Panc1 (cell line): ENCODE measurements at regions not wholly inside any gene's neighbourhood (a gene's known extent, or its start where the extent isn't known, plus 50 kb on each side); places are given as distances from the start of the nearest gene placed in this dataset.

Source experiments
- ATAC-seq: fragments of 200-7000 bp; cut with Tn5 transposase; 2 replicates; pipeline ENCODE4 v1.9.1; 2020; ENCODE audit warnings: mild to moderate bottlenecking, moderate library complexity
- BruUV-seq: library from RNA; stranded (reverse); fragments of 400-500 nt; replicated peaks from 2 replicates; lab custom pipeline; 2021; lab: Mats Ljungman, UMichigan
- CTCF ChIA-PET: fragments of 300-600 bp; sonication (Branson Sonifier 250); formaldehyde crosslinking; loops from one replicate; lab custom pipeline; 2022; ENCODE audit warnings: antibody characterized with exemption; lab: Charles Lee
- POLR2A ChIA-PET: fragments of 300-600 bp; sonication (Branson Sonifier 250); formaldehyde crosslinking; loops from one replicate; lab custom pipeline; 2022; ENCODE audit warnings: antibody characterized with exemption; lab: Charles Lee
- DNase-seq: peaks from one replicate; pipeline ENCODE4 v3.0.0-alpha.2; 2010; ENCODE audit warnings: low read depth, low spot score
- H3K27ac ChIP-seq: 2 replicates; pipeline ENCODE4 v1.5.1; 2011; ENCODE audit warnings: mild to moderate bottlenecking, low read length, inconsistent platforms
- H3K27me3 ChIP-seq: fragments of 200-500 bp; sonication (Bioruptor generic); 2 replicates; pipeline ENCODE4 v1.6.0; 2014; ENCODE audit warnings: low read length, inconsistent platforms; ENCODE audit not compliant: control insufficient read depth, insufficient read depth
- H3K36me3 ChIP-seq: fragments of 200-500 bp; sonication (Bioruptor generic); 2 replicates; pipeline ENCODE4 v1.5.1; 2014; ENCODE audit warnings: inconsistent platforms, mild to moderate bottlenecking, low read length, moderate library complexity; ENCODE audit not compliant: control insufficient read depth, insufficient read depth
- H3K4me1 ChIP-seq: 2 replicates; pipeline ENCODE4 v1.5.1; 2011; ENCODE audit warnings: inconsistent platforms, mild to moderate bottlenecking, low read length, moderate library complexity; ENCODE audit not compliant: control insufficient read depth, insufficient read depth
- H3K4me3 ChIP-seq, 2 experiments: 2 replicates each; pipeline ENCODE4 v1.5.1; 2011 to 2012; ENCODE audit warnings: low read depth in 2 of 2, low read length in 2 of 2, mild to moderate bottlenecking in 2 of 2, inconsistent platforms in 1 of 2, moderate library complexity in 1 of 2
- H3K9me3 ChIP-seq: fragments of 200-500 bp; sonication (Bioruptor generic); 2 replicates; pipeline ENCODE4 v1.5.1; 2014; ENCODE audit warnings: low read depth, mild to moderate bottlenecking, inconsistent platforms, low read length, moderate library complexity; ENCODE audit not compliant: control insufficient read depth, insufficient read depth
- CTCF ChIP-seq: fragments of 450-650 bp; IDR thresholded peaks from 2 replicates; pipeline ENCODE4 v1.5.1; 2017; ENCODE audit warnings: mild to moderate bottlenecking
- POLR2AphosphoS5 ChIP-seq: IDR thresholded peaks from 2 replicates; pipeline ENCODE4 v1.6.1; 2012; ENCODE audit warnings: mild to moderate bottlenecking, low read depth, low read length, moderate library complexity
- REST ChIP-seq, 2 experiments: IDR thresholded peaks; 2 replicates each; pipeline ENCODE4 v1.6.1; 2011 to 2012; ENCODE audit warnings: low read depth in 2 of 2, control low read depth in 1 of 2, low read length in 1 of 2, mild to moderate bottlenecking in 1 of 2, moderate library complexity in 1 of 2; ENCODE audit not compliant: insufficient read depth in 1 of 2
- SIN3A ChIP-seq: IDR thresholded peaks from 2 replicates; pipeline ENCODE4 v1.6.1; 2012; ENCODE audit warnings: low read depth, mild to moderate bottlenecking, low read length, moderate library complexity, borderline replicate concordance; ENCODE audit not compliant: insufficient read depth
- TCF7L2 ChIP-seq: IDR thresholded peaks from 2 replicates; pipeline ENCODE4 v1.6.1; 2011; ENCODE audit warnings: mild to moderate bottlenecking, low read depth, low read length, inconsistent platforms
- in situ Hi-C: cut with HindIII; loops from 2 replicates; pipeline ENCODE4 v1.10.0; 2016; ENCODE audit warnings: low sequenced_read_pairs, low pct_unique_long_range_greater_than_20kb
- intact Hi-C: fragments of 100-400 bp; cut with micrococcal nuclease; formaldehyde crosslinking; loops from one replicate; pipeline ENCODE4 v1.10.0; 2022; ENCODE audit not compliant: unreplicated experiment

DNA sequence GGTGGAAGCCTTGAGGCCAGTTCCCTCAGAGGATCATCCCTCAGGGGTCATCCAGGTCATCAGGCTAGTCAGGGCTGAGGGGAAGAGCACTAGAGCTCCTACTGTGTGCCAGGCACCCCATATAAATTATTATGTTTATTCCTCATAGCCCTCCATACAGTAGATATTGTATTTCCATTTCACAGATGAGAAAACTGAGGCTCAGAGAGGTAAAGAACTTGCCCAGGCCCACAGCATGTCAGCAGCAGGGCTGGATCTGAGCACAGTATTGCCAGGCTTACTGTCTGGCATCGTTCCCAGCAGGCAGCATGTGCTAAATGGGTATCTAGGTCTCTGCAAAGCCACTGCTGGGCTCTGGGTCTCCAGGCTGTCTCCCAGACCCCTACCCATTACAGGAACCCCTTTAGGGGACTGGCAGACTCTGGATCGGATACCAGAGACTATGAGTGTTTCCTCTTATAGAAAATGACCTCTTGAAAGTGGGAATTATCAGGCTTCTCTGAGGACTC lies 153.3 kb downstream of the PTPRU start:
- no peak overlapping the region for H3K4me3 ChIP-seq
- POLR2A ChIA-PET: no interaction called here
- H3K9me3 ChIP-seq: no peaks in the 10 kb centered on the region
- H3K36me3 ChIP-seq: no peaks in the 10 kb centered on the region
- intact Hi-C loops (no loop called here), in situ Hi-C loops (no loop called here)
- CTCF ChIA-PET: no interaction called here
- TF ChIP-seq POLR2AphosphoS5 (no peak), CTCF (no peak), TCF7L2 (no peak), REST (IDR thresholded peaks at IDR 0.05; ENCODE audit: insufficient read depth in 1 of 2, low read depth in 2 of 2, low read length in 1 of 2) (no peak)
- DNase-seq: no peak
- no peaks in the 10 kb centered on the region for H3K4me1 ChIP-seq
- no peak for ATAC-seq
- H3K27ac ChIP-seq: no peak overlapping the region
- no peaks in the 10 kb centered on the region for H3K27me3 ChIP-seq
- no TSS peak for BruUV-seq

GRCh38 chr1:29388884-29389283 lies 152.6 kb downstream of the PTPRU start:
- BruUV-seq: no TSS peak
- no peaks in the 10 kb centered on the region for H3K36me3 ChIP-seq
- ChIA-PET CTCF (interaction anchor here (0.8 kb wide), 1 partner anchor 10 kb away, joined by 3 read pairs; no protein-coding TSS in a partner anchor), POLR2A (no interaction called here)
- no peaks in the 10 kb centered on the region for H3K4me1 ChIP-seq
- DNase-seq (no peak), ATAC-seq (no peak)
- H3K27ac ChIP-seq: no peak overlapping the region
- H3K27me3 ChIP-seq: no peaks in the 10 kb centered on the region
- H3K4me3 ChIP-seq: no peak overlapping the region
- in situ Hi-C loops: no loop called here
- no peak for TF ChIP-seq TCF7L2
- intact Hi-C loops: no loop called here
- H3K9me3 ChIP-seq: no peaks in the 10 kb centered on the region

DNA sequence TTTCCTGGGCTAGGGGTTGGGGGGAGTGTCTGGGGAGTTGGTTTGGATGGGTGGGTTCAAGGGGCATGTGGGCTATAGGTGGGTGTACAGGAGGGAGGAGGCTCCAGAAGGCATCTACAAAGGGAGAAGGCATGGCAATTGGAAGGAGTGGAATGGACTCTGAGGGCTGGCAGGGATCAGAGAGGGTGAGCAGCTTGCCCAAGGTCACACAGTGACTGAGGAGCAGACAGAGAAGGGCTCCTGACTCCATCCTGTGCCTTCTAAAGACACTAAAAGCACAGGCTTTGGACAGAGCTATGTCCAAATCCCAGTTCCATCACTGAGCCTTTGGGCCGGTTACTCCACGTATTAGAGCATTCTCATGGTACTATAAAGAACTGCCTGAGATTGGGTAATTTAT lies 151.8 kb downstream of the PTPRU start:
- Histone ChIP-seq H3K36me3 (no peaks in the 10 kb centered on the region), H3K4me3 (no peak overlapping the region), H3K9me3 (no peaks in the 10 kb centered on the region), H3K4me1 (no peaks in the 10 kb centered on the region), H3K27me3 (no peaks in the 10 kb centered on the region), H3K27ac (no peak overlapping the region)
- in situ Hi-C loops: no loop called here
- CTCF ChIA-PET: no interaction called here
- no peak for TF ChIP-seq POLR2AphosphoS5
- TF ChIP-seq CTCF: no peak
- no peak for TF ChIP-seq TCF7L2
- TF ChIP-seq SIN3A: no peak
- TF ChIP-seq REST (IDR thresholded peaks at IDR 0.05; ENCODE audit: insufficient read depth in 1 of 2, low read depth in 2 of 2, low read length in 1 of 2): no peak
- POLR2A ChIA-PET: no interaction called here
- intact Hi-C loops: no loop called here
- no TSS peak for BruUV-seq
- DNase-seq: no peak
- no peak for ATAC-seq
